Aorta (tissue), 5 donors: ENCODE measurements at regions not wholly inside any gene's neighbourhood (a gene's known extent, or its start where the extent isn't known, plus 50 kb on each side); places are given as distances from the start of the nearest gene placed in this dataset.

ENCODE experiments used
- ATAC-seq: fragments of 200-7000 bp; cut with Tn5 transposase; one replicate; pipeline ENCODE4 v1.9.1; 2022; ENCODE audit warnings: moderate library complexity; ENCODE audit not compliant: low FRiP score
- DNase-seq, 2 donors: peaks; one replicate each; pipeline ENCODE4 v3.0.0-alpha.2; 2020
- H3K27ac ChIP-seq, 2 donors: one replicate each; pipeline ENCODE4 v1.5.1; 2013; ENCODE audit warnings: low read length in 2 of 2, mild to moderate bottlenecking in 2 of 2, moderate library complexity in 2 of 2, control low read depth in 1 of 2, inconsistent platforms in 1 of 2, low read depth in 1 of 2
- H3K27me3 ChIP-seq, 2 donors: one replicate each; pipeline ENCODE4 v1.6.1; 2013; ENCODE audit warnings: control low read depth in 1 of 2, low read length in 1 of 2, mild to moderate bottlenecking in 1 of 2, moderate library complexity in 1 of 2; ENCODE audit not compliant: insufficient read depth in 2 of 2, control insufficient read depth in 1 of 2
- H3K36me3 ChIP-seq, 2 donors: one replicate each; pipeline ENCODE4 v1.6.1; 2013; ENCODE audit warnings: control low read depth in 1 of 2, low read length in 1 of 2, mild to moderate bottlenecking in 1 of 2; ENCODE audit not compliant: insufficient read depth in 2 of 2, control insufficient read depth in 1 of 2
- H3K4me1 ChIP-seq, 2 donors: one replicate each; pipeline ENCODE4 v1.6.1; 2013; ENCODE audit warnings: low read length in 2 of 2, control low read depth in 1 of 2, mild to moderate bottlenecking in 1 of 2, moderate library complexity in 1 of 2; ENCODE audit not compliant: insufficient read depth in 2 of 2, control insufficient read depth in 1 of 2
- H3K4me3 ChIP-seq, 2 donors: one replicate each; pipeline ENCODE4 v1.5.1; 2013; ENCODE audit warnings: low read length in 2 of 2, control low read depth in 1 of 2, mild to moderate bottlenecking in 1 of 2
- H3K9me3 ChIP-seq: one replicate; pipeline ENCODE4 v1.6.1; 2013; ENCODE audit warnings: mild to moderate bottlenecking, low read length; ENCODE audit not compliant: control insufficient read depth
- WGBS, 2 donors: extraction: QIAGEN DNeasy Blood & Tissue Kit; methylation state at CpG; one replicate each; pipeline ENCODE4 v1.1.7; 2013; 5-methylcytosine and 5-hydroxymethylcytosine counted together
- intact Hi-C, 2 donors: fragments of 100-400 bp; cut with DNase I; formaldehyde crosslinking; loops; one replicate each; pipeline versions ENCODE4 v1.14.2 to v1.15.0; 2022
- donor health status: healthy with polysubstance abuse.
- donor health status: Bipolar disorder and iron deficiency.
- donor health status: DM: no; HTN: no; CAD: no.
- donor health status: DM: no; HTN: no; CAD: no.
- donor health status: DM: yes; HTN: yes; CAD: no.

DNA sequence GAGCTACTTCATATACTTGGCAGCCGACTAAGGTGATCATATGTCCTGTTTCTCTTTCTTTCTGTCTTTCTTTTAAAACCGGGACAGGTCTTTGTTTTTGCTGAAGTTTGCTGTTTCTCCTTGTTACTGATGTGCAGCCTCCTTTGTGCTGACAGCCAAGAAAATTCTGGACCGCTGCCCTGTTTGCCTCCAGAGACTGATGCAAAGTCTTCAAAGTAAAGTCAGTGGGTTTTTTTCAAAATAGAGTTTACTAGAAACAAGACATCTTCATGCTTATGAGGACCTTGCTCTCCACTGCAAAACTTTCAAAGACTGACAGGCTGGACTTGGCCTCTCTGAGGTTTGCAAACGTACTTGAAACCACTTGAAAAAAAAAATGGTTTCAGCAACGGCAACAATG, 510.5 kb upstream of the MAP3K7 start:
- DNase-seq = no peak
- Histone ChIP-seq H3K27ac (no peak overlapping the region), H3K27me3 (no peaks in the 10 kb centered on the region), H3K36me3 (no peaks in the 10 kb centered on the region), H3K4me3 (no peak overlapping the region), H3K4me1 (no peaks in the 10 kb centered on the region), H3K9me3 (no peaks in the 10 kb centered on the region)
- 16 to 19% methylated on average over 5 of the region's 5 CpGs for WGBS, 2 donors
- no peak for ATAC-seq
- intact Hi-C loops = no loop called here

DNA sequence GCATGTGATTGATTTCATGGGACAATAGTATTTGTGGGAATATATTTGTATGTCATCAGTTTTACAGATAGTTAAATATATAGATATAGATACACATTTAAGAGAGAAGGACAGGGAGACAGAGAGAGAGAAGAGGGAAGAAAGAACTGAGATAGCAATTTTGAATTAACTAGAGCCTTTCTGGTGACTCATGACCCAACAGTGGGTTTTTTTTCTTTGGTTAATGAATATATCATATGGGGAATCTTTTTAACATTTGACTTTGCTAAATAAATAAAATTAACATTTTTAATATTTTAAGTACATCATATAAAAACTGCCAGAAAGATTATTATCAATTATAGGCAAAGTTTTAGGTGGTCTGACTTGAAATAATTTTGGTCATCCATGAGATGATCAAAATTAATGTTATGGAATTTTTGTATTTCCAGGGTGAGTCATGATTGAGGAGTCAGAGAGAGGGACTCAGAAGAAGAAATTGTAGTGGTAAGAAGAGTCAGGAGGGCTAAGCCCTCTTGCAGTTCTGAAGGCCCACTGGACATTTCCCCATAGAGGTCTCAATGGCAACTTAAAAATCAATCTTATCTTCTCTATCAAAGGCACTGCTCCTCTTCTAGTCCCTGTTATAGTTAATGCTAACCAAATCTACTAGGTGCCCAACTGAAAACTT, 508.1 kb upstream of the MAP3K7 start:
- no peaks in the 10 kb centered on the region for H3K36me3 ChIP-seq
- DNase-seq (no peak), ATAC-seq (no peak)
- no peak overlapping the region for H3K27ac ChIP-seq
- no peaks in the 10 kb centered on the region for H3K4me1 ChIP-seq
- H3K4me3 ChIP-seq = no peak overlapping the region
- no peaks in the 10 kb centered on the region for H3K9me3 ChIP-seq
- no peaks in the 10 kb centered on the region for H3K27me3 ChIP-seq
- intact Hi-C loops = no loop called here

DNA sequence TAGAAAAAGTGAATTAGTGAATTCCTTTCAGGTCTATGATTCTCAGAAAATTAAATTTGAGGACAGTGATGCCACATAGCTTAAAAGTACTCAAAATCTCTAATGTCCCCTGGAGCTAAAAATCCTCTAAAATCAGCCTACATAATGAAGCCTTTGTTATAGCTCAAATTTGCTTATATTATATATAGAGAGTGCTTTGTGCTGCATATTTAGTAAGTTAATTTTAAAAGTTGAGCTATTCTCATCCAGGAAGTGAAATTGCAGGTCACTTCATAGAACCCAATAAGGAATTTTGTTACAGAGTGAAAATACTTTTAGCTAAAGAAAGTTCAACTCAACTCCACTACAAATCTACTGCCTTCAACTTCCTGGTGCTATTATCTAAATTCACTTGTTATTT, 507.5 kb upstream of the MAP3K7 start:
- DNase-seq (no peak), ATAC-seq (no peak)
- Histone ChIP-seq H3K9me3 (no peaks in the 10 kb centered on the region), H3K36me3 (no peaks in the 10 kb centered on the region), H3K27ac (no peak overlapping the region), H3K27me3 (no peaks in the 10 kb centered on the region), H3K4me1 (no peaks in the 10 kb centered on the region), H3K4me3 (no peak overlapping the region)
- intact Hi-C loops = no loop called here

DNA sequence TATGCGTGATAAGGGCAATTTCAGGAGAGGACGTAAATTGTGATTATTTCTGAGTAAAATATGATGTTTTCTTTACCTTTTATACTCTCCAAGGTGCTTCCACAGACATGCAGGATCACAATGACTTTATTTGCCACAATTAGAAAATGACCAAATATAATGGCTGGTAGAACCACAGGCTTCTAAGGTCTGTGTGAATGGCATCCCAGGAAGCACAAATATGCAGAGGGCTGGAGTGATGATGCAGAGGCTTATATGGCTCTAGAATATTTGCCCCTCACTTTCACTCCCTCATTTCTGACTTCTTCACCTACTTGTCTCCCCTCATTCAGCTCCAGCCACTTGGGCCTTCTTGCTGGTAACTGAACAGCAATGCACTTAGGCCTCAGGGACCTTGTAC, 502.1 kb upstream of the MAP3K7 start:
- no peaks in the 10 kb centered on the region for H3K9me3 ChIP-seq
- no peak for ATAC-seq
- H3K27ac ChIP-seq = no peak overlapping the region
- H3K4me3 ChIP-seq = no peak overlapping the region
- no peaks in the 10 kb centered on the region for H3K4me1 ChIP-seq
- WGBS, 2 donors = 92 to 95% methylated on average over 2 of the region's 2 CpGs
- DNase-seq = no peak
- intact Hi-C loops = no loop called here
- H3K36me3 ChIP-seq = no peaks in the 10 kb centered on the region
- H3K27me3 ChIP-seq = peaks cover 0 to 1% of the 10 kb centered on the region in 2 donors

DNA sequence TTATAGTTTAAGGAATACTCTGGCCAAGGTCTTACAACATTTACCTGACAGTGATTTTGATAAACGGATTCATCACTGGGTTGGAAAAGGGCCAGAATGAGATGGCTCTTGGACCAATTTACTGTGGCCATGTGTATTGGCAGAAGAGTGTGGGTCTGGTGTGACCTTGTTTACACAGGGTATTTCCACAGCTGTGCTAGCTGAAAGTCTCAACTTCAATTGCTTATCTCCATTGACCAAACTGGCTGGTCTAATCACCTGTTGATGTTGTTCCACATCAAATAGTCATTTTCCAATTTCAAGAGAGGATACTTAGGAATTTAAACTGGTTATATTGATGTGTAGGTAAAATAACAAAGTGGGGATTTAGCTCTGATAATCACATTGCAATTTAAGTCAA, 501.6 kb upstream of the MAP3K7 start:
- DNase-seq (no peak), ATAC-seq (no peak)
- H3K36me3 ChIP-seq = no peaks in the 10 kb centered on the region
- peaks cover 0 to 1% of the 10 kb centered on the region in 2 donors for H3K27me3 ChIP-seq
- H3K4me1 ChIP-seq = no peaks in the 10 kb centered on the region
- H3K9me3 ChIP-seq = no peaks in the 10 kb centered on the region
- no peak overlapping the region for H3K27ac ChIP-seq
- WGBS, 2 donors = 68 to 76% methylated on average over 1 of the region's 1 CpG
- intact Hi-C loops = no loop called here
- no peak overlapping the region for H3K4me3 ChIP-seq

DNA sequence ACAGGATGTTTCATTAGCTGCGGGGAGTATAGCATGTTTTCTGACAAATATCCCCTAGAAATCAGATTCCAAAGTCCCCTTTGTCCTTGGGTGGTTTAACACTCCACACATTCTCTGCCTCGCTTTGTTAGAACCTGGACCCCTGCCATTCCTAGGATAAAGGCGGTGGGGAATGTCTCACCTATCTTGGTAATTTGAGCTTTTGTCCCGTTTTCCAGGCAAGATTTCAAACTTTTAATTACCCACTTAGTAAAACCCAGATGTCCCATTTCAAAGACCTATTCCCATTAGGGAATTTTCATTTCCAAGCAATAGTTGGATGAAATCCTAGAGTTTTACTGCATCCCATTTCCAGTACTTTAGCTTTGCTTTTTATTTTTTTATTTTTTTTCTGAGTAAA, 501.0 kb upstream of the MAP3K7 start:
- Histone ChIP-seq H3K4me3 (no peak overlapping the region), H3K4me1 (no peaks in the 10 kb centered on the region), H3K27me3 (peaks cover 0 to 1% of the 10 kb centered on the region in 2 donors), H3K27ac (no peak overlapping the region), H3K9me3 (no peaks in the 10 kb centered on the region), H3K36me3 (no peaks in the 10 kb centered on the region)
- no peak for DNase-seq
- intact Hi-C loops = no loop called here
- ATAC-seq = no peak
- 43 to 61% methylated on average over 4 of the region's 4 CpGs for WGBS, 2 donors

DNA sequence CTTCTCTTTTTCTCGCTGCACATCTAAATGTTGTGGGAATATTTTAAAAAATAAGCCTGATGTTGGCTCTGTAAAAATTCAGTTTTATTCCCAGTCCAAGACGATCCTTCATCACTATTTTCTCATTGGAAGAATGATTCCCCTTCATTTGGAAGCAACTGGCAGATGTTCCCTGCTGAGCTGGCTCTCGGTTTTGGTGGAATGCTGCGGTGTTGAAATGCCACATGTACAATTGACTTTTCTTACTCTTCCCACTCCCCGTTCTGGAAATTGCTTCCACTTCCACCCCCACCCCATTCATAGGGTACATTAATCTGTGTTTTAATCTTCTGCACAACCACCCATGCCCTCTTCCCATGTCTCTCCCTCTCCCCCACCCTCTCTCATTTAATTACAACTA, 496.3 kb upstream of the MAP3K7 start:
- WGBS, 2 donors = 56 to 60% methylated on average over 5 of the region's 5 CpGs
- intact Hi-C loops = no loop called here
- H3K9me3 ChIP-seq = no peaks in the 10 kb centered on the region
- H3K36me3 ChIP-seq = no peaks in the 10 kb centered on the region
- H3K4me1 ChIP-seq = no peaks in the 10 kb centered on the region
- H3K27ac ChIP-seq = no peak overlapping the region
- ATAC-seq (no peak), DNase-seq (no peak)
- H3K27me3 ChIP-seq = no peaks in the 10 kb centered on the region
- no peak overlapping the region for H3K4me3 ChIP-seq

DNA sequence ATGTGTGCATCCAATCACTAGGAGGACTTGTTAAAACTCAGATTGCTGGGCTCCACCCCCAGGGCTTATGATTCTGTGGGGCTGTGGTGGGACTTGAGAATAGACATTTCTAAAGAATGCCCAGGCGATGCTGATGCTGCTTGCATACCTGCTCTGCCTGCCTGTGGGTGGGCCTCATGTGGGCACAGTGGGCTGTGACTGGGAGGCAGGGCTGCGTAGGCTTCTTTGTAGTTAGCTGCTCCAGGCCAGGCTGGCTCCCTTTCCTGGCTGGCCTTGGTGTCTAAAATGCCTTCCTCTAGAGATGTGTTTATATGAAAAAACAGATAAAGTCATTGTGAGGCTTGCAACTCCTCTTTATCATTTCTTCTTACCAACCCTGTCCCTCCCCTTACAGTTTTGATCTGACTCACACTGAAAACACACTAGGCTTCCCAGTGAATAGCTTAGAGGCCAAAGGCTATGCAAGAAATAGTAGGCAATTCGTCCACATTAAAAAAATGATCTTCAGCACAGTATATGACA, 495.5 kb upstream of the MAP3K7 start:
- WGBS, 2 donors = 79 to 91% methylated on average over 3 of the region's 3 CpGs
- H3K4me3 ChIP-seq = no peak overlapping the region
- DNase-seq (peak in 1 of 2 donors; percentile 66), ATAC-seq (no peak)
- H3K27ac ChIP-seq = no peak overlapping the region
- H3K4me1 ChIP-seq = no peaks in the 10 kb centered on the region
- no peaks in the 10 kb centered on the region for H3K27me3 ChIP-seq
- no peaks in the 10 kb centered on the region for H3K36me3 ChIP-seq
- intact Hi-C loops = no loop called here
- no peaks in the 10 kb centered on the region for H3K9me3 ChIP-seq

DNA sequence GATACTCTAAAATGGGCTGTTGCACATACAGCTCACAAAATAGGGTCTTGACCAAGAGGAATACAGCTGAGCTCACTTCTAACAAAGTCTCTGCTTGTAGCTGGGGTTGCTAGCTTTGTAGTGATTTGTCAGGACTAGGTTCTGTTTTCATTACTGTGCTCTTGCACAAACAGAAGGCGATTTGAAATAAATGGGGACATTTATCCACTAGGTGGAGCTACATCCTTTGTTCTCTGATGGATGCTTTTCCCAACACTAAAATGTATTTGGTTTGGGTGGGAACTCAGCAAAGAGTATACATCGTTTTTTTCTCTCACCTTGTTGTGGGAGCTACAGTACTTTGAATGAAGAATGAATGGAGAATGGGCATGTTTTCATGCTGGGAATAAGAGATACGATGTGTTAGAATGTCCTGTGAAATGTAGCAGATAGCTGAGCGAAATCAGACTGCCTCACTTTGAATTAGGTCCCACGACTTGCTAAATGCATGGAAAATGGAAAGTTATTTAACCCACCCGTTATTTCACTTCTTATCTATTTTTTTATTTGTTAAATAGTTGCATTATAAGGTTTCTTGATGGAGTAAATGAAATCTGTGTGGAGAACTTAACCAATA, 494.7 kb upstream of the MAP3K7 start:
- H3K36me3 ChIP-seq = no peaks in the 10 kb centered on the region
- no peaks in the 10 kb centered on the region for H3K27me3 ChIP-seq
- no peaks in the 10 kb centered on the region for H3K4me1 ChIP-seq
- no peaks in the 10 kb centered on the region for H3K9me3 ChIP-seq
- intact Hi-C loops = no loop called here
- peak; percentile 53 for ATAC-seq
- DNase-seq = no peak
- H3K4me3 ChIP-seq = no peak overlapping the region
- WGBS, 2 donors = 21 to 23% methylated on average over 6 of the region's 6 CpGs
- H3K27ac ChIP-seq = no peak overlapping the region
